ENCODE measurements at regions not wholly inside any gene's neighbourhood (a gene's known extent, or its start where the extent isn't known, plus 50 kb on each side); places are given as distances from the start of the nearest gene placed in this dataset.

DNA sequence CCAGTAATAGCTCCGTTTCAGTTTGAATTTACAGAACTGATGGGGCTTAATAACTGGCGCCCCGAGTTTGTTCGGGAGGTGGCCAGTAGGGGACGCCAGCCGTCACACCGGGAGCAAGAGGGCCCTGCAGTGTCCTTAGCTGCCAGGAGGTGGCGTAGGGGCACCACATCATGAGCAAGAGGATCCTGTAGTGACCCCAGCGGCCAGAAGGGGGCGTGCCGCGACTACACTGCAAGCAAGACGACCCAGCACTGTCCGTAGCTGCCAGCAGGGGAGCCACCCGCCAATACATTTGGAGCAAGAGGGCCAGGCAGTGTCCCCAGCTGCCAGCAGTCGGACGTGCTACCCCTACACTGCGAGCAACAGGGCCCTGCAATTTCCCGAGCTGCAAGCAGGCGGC is 663.7 kb upstream of the B3GAT1 start:
- DNase-seq (ENCODE audit: low read depth), result peak; percentile 58

DNA sequence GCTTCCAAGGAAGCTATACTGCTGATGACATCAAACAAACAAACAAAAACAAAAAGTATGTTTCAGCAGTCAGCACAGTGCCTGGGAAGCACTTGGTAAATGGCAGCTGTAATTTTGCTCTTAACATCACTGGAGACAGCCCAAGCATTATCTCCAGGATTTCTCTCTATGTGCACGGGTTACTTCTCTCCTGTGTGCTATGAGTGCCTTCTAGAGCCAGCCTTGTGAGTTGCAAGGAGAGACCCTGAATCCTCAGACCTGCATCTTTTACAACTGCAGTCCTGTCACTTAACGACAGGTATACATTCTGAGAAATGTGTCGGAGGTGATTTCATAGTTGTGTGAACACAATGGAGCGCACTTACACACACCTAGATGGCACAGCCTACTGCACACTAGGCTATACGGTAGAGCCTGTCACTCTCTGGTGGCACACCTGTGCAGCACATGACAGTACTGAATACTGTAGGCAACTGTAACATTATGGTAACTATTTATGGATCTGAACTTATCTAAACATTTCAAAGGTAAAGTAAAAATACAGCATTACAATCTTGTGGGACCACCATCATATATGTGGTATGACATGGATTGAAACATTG is 662.5 kb upstream of the B3GAT1 start:
- DNase-seq (ENCODE audit: low read depth), result no peak

DNA sequence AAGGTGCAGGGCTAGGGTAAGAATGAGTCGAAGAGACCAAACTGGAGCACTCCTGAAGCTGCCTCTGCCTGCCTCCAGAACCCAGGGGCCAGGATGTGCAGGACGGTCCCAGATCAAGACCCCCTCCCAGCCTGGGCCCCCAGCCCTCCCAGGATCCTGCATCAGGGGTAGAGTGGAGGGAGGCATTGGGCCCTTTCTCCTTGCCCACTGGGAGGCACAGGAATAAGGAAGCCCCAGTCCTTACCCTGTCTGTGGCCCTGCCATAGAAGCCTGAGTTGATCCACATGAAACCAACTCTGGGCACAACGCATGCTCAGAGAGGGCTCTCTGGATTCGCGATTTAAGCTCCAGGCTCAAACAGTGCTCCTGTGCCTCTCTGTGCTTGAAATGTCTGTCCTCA is 661.8 kb upstream of the B3GAT1 start:
- no peak for DNase-seq (ENCODE audit: low read depth)

DNA sequence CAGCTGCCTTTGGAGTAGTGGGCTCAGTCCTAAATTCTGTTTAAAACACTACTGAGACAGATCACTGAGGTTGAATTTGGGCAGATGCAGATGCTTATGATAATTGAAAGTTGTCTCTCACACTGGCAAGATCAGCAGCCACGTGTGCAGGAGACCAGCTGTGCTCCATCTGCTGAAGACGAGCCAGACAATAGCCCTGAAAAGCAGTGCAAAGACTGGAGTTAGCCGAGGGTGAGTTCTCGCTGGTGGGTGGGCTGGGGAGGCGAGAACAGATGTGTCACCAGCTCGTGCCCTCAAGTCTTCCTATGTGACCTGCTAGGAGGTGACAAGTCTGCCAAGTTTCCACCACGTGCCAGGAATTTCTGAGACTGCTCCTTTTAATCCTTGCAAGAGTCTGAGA is 661.3 kb upstream of the B3GAT1 start:
- no peak for DNase-seq (ENCODE audit: low read depth)

DNA sequence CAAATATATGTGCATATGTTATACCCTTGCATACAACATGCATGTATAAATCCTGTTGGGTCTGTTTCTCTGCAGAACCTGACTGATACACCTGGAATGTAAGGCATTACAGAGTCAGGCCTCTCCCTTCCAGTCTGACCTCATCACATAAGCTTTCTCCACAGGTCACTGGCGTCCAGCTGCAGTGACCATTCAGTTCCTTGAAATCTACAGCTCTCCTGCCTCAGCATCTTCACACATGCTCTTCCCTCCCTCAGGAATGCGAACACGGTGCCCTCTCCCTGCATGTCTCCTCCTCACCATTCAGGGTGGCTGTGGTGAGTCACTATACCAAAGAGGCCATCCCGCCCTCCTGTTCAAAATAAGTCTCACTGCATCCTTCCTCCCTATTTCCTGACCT is 657.8 kb upstream of the B3GAT1 start:
- peak; percentile 8 for DNase-seq (ENCODE audit: low read depth)

DNA sequence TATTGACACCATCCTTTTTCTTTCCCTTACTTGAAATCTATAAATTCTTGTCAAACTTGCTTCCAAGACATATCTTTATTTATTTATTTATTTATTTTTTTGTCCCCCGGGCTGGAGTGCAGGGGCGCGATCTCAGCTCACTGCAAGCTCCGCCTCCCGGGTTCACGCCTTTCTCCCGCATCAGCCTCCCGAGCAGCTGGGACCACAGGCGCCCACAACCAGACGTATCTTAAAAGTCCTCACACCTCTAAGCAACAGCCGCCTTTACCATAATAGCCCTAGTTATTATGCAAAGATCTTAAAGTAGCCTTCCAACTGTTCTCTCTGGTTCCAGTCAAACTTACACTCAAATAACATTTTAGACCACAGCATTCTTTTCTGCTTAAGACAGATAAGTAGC is 657.0 kb upstream of the B3GAT1 start:
- no peak for DNase-seq (ENCODE audit: low read depth)

DNA sequence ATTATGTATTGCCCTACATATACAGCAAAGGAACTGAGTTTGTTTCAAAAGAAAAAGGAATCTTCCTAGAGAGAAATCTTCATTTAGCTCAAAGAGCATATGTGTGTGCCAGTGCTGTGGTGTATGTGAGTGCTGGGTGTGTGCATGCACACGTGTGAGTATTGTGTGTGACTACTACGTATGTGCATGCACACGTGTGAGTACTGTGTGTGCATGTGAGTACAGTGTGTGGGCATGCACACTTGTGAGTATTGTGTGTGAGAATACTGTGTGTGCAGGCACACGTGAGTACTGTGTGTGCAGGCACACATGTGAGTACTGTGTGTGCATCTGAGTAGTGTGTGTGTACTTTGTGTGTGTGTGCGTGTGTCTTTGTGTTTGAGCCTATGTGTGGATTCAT is 651.0 kb upstream of the B3GAT1 start:
- DNase-seq (ENCODE audit: low read depth), result no peak

DNA sequence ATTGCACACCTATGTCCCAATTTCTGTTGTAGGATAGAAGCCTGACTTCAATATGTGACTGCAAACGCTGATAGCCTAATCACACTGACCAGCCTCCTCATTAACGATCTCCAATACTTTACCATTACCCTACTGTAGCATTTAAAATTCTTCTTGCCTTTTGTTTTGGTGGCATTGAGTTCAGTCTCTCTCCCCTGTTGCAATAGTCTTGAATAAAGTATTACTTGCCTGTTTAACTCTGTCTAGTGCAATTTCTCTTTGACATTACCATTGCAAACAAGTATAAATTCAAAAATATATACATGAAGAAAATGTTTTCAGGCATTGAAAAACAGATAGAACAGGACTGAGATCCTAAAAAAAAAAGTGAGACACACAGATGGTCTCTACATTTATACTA is 649.1 kb upstream of the B3GAT1 start:
- DNase-seq (ENCODE audit: low read depth), result no peak

DNA sequence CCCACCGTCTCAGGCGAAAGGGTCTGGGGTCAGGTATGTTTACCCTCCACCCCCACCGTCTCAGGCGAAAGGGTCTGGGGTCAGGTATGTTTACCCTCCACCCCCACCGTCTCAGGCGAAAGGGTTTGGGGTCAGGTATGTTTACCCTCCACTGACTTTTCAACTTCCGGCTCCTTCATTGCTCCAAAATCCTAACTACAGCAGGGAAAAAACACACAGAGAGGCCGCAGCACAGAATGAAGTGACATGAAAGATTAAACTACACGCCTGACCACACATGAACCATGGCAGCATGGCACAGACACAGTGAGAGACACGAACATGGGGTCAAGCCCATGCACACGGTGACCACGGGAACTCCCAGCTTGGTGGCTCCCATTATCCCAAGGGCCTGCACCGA is 634.9 kb upstream of the B3GAT1 start:
- no peak for DNase-seq (ENCODE audit: low read depth)

DNA sequence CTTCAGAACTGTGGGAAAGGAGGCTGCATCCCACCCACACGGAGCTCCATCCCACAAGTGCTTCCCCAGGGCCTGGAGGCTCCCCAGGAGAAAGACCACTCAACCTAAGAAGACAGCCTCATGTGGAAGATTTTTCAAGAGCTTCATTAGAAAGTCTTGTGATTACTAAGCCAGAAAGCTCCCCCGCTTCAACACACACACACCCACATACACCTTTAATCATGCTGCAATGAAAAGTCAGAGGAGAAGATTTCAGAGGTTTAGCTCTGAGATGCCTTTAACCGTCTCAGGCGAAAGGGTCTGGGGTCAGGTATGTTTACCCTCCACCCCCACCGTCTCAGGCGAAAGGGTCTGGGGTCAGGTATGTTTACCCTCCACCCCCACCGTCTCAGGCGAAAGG is 634.5 kb upstream of the B3GAT1 start:
- DNase-seq (ENCODE audit: low read depth), result no peak

DNA sequence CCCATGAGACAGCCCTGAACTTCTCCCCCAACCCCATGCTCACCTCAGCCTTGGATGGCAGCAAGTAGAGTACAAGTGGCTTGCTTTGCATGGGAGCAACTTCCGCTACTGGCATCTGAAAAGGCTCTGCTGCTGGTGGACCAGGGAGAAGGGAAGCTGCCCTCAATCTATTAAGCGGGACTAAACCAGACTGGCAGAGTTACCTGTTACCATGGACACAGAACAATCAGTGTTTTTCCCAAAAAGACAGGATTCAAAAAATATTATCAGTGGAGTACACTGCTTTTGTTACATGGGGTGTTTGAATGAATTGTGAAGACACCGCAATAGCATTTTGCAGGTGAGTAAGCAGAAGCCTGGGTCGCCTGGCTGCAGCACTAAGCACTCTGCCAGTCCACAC is 631.4 kb upstream of the B3GAT1 start:
- no peak for DNase-seq (ENCODE audit: low read depth)

DNA sequence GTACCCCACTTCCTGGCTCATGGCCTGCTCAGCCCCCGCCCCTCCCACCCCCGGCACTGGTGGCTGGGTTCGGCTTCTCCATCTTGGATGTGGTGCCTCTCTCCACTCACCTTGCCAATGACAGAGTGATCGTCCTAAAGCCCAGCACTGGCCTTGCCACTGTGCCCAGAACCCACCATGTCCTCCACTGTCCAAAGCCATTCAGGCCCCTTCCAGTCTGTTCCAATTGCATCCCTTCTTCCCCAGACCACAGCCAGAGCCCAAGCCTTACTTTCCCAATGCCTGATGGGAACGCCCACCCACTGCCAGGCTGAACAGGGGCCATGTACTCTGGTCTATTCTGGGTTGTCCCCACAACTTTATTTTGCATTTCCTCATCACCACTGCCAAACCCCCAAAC is 625.8 kb upstream of the B3GAT1 start:
- DNase-seq (ENCODE audit: low read depth), result no peak

DNA sequence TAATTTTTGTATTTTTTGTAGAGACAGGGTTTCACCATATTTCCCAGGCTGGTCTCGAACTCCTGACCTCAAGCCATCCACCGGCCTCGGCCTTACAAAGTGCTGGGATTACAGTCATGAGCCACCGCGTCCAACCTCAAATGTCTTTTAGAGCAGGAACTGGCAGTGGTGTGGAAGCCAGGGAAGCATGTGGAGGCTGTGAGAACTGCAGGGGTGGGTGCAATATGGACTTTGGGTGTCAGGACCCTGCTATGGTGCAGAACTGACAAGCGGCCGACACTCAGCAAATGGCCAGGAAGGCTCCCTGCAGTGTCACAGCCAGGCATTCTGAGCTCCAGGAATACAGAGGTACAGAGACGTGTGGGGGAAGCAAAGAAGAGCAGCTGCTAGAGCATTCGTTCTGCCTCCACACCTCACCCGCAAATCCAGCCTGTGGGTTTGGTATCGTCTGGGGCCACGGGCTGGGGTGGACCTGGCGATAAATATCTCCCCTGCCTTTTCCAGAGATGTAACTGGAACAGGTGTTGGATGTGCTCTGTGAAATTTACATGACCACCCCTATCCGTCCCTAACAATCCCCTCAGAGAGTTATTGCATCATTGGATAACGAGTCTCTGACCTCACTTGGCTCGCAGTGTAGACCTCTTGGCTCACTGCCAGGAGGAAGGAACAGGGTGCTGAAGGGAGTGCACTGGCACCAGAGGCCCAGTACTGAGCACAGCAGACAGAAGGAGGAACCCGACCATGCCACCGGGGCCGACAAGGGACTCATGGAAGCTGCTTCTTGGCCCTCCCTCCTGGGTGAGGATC is 624.7 kb upstream of the B3GAT1 start:
- DNase-seq (ENCODE audit: low read depth), result no peak

DNA sequence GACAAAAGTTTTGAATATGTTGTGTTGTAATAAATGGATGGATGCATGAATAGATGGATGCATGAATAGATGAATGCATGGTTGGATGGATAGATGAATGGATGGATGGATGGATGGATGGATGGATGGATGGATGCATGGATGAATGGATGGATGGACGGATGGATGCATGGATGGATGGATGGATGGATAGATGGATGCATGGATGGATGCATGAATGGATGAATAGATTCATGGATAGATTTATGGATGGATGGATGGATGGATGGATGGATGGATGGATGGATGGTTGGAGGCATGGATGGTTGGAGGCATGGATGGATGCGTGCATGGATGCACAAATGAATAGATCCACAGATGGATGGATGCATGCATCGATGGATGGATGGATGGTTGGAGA is 623.2 kb upstream of the B3GAT1 start:
- no peak for DNase-seq (ENCODE audit: low read depth)

DNA sequence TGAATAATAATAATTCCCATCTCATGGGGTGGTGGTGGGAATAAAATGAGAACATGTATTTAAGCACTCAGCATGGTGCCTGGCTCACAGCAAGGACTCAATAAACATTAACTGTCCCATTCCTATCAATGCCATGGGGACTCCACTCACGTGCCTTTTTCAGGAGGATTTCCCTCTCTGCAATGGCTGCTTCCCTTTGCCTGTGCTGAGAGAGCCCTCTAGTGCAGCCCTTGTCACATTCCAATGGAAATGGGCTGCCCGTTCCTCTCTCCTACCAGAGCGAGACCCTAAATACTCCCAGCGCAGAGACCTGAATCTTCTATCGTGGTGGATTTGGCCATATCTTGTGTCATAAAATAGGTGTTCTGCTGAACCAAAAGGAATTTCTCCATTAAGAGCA is 621.5 kb upstream of the B3GAT1 start:
- no peak for DNase-seq (ENCODE audit: low read depth)

DNA sequence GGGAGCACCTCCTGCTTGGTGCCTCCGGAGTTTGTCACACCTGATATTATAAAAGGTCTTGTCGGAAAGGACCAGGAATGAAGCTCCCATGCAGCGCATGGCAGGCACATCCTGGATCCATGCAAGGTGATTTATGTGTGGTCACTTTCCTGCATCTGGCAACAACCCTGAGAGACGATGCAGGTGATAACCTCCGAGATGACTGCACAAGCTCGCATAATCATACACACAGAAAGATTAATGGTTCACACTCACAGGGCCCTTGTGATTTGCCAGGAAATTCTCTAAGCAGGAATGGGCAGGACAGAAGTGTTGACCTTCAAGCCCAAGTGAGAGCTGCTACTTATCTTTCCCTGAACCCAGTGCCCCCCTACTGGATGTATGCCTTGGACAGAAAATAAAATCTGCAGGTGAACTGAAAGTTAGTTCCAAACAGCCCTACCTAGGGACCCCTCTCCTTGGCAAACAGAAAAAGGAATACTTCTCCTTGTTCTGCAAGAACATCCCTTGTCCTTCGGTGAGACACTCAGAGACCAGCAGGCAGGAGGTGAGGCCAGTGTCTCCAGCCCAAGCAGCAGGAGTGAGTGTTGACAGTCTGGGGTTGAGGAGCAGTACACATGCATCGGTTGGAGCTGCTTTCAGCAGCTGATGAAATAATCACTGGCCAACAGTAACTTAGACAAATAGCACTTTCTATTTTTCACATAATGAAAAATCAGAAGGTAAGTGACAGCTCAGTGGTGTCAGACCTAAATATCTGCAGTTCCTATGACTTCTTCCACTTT is 619.4 kb upstream of the B3GAT1 start:
- no peak for DNase-seq (ENCODE audit: low read depth)

DNA sequence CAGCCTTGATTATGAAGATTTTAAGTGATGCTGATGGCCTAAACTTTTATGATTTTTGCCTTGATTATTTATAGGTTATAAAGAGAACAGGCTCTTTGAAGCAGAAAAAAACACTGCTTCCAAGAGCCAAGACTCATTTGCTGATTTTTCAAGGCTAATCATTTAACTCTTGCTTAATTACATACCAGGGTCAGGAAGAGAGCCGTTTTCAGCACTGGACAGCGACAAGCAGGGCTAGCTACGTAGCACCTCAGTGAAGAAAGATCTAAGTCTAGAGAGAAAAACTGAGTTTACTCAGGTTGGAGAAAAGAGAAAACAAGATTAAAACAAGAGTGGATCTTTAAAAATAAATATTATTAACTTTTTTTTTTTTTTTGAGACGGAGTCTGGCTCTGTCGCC is 615.4 kb upstream of the B3GAT1 start:
- DNase-seq (ENCODE audit: low read depth), result peak; percentile 42

DNA sequence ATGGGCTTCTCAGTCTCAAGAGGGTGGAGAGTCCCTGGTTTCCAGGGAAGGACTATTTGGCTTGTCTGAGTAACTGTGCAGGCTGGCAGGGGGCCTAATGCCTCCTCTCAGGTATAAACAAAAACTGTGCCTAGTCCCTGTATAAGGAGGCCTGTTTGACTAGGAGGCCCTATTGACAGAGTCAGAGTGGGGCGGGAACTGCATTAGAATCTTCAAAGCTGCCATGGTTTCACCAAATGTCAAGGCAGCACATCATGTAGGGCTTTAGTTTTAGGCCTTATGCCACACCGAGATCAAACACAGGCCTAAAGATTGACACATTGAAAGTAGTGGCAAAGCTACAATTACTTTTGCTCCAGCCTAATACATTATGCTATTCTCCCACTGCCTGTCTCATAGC is 611.5 kb upstream of the B3GAT1 start:
- DNase-seq (ENCODE audit: low read depth), result no peak

DNA sequence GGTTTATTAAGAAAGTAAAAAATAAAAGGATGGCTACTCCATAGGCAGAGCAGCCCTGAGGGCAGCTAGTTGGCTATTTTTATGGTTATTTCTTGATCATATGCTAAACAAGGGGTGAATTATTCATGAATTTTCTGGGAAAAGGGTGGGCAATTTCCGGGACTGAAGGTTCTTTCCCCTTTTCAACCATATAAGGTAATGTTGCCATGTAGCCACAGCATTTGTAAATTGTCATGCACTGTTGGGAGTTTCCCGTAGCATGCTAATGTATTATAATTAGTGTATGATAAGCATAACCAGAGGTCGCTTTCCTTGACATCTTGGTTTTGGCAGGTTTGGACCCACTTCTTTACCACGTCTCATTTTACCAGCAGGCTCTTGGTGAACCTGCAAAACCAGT is 610.4 kb upstream of the B3GAT1 start:
- DNase-seq (ENCODE audit: low read depth), result no peak

DNA sequence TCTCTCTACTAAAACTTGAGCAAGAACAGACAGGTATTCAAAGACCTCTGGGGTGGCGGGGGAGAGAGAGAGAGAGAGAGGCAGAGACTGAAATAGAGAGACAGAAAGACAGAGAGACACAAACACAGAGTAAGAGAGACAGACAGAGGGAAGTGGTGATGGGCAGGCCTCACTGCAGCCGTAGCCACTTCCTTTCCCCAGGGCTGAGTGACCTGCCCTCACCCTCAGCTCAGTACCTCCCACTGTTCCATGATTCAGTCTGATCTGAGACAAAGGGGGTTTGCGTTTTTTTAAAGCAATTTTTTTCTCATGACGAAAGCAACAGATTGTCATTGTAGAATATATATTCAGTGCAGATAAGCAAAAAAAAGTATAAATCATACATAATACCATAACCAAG is 607.9 kb upstream of the B3GAT1 start:
- no peak for DNase-seq (ENCODE audit: low read depth)

DNA sequence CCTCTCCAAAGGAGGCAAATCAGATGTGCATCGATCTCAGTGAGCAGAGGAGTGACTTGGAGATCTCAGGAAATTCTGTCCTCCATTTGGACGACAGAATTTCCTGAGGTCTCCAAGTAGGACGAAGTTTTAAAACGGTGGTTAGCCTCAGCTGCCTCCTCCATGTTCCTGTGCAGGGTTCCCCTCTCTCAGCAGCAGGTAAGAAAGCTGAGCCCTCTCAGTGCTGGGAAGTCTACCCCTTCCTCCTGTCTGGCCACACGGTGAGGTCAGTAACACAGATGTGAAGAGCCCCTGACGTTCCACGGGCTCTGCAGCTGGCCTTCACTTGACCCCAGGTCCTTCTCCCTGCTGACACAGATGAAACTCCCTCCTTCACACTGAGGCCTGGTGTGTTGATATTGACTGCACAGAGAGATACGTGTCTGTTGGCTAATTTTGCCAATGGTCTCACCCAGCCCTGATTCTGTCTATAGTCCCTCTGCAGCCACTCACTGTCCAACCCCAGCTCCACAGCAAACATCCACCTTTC is 607.4 kb upstream of the B3GAT1 start:
- DNase-seq (ENCODE audit: low read depth), result no peak

DNA sequence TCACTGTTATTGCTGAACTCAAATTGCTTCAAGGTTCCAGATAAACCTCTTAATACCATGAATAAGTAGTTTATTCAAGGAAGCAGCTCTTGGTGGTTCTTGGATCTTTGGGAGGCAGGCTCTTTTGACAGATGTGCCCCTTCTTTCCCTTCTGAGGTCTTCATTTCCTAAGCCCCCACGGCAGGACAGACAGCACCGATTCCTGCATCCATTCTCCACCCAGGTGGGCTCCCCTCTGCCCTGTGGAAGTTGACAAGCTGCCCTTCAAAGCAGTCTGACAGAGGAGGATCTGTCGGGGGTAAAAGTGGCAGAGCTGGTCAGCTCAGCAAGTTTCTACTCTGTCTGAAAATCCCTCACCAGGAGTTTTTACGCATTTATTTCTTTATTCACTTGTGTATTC is 605.3 kb upstream of the B3GAT1 start:
- DNase-seq (ENCODE audit: low read depth), result no peak

DNA sequence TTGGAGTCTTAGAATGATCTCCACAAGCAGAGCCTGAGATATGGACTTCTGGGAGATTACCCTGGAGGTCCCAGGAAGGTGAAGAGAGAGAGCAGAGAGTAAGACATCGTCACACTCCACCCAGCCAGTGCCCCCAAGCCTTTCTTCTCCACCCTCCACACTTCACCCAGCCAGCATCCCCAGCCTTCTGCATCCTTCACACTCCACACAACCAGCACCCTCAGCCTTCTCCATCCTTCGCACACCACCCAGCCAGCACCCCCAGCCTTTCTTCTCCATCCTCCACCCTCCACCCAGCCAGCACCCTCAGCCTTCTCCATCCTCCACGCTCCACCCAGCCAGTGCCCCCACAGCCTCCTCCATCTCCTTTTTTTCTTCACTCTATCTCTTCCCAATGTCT is 603.9 kb upstream of the B3GAT1 start:
- DNase-seq (ENCODE audit: low read depth), result no peak

Data from iris pigment epithelial cell (primary cell).